ENCODE measurements at regions not wholly inside any gene's neighbourhood (a gene's known extent, or its start where the extent isn't known, plus 50 kb on each side); places are given as distances from the start of the nearest gene placed in this dataset.
"Not testable (repeated sequence)": the region's sequence is repeated elsewhere in the genome, so short reads cannot be mapped to it uniquely, and the experiment has no call there.

DNA sequence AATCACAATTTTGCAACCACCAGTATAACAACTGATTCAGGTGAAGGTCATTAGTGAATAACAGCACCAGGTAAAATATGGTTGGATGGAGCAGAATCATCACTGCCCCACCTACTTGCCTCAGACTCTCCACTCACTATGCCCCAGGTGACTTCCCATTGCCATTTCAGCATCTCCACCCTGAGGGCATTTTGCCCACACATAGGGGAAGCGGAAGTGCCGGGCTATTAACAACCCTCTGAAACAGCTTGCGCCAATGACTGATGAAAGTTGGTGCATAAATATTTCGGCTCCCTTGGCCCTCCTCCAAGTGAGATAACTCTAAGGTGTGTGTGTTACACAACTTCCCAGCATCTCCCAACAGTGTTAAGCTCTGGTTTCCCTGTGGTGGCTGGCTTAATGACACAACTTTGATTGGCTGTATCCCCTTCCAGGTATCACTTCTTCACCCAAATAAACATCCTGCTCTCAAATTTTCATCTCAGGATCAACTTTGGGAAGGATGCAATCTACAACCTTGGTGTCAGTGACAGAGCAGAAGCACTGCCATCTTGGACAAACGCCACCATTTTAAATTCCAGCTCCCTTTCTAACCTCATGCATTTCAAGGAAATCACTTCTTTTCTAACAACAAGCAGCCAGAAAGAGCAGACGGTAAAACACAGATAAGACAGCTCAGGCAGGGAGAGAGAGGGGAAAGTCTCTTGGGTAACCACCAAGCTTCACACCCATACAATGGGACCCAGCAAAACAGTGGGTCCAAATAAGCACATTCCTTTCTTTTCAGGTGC lies 73.6 kb upstream of the PPP2R5C start:
- TF ChIP-seq, protein P1, sequence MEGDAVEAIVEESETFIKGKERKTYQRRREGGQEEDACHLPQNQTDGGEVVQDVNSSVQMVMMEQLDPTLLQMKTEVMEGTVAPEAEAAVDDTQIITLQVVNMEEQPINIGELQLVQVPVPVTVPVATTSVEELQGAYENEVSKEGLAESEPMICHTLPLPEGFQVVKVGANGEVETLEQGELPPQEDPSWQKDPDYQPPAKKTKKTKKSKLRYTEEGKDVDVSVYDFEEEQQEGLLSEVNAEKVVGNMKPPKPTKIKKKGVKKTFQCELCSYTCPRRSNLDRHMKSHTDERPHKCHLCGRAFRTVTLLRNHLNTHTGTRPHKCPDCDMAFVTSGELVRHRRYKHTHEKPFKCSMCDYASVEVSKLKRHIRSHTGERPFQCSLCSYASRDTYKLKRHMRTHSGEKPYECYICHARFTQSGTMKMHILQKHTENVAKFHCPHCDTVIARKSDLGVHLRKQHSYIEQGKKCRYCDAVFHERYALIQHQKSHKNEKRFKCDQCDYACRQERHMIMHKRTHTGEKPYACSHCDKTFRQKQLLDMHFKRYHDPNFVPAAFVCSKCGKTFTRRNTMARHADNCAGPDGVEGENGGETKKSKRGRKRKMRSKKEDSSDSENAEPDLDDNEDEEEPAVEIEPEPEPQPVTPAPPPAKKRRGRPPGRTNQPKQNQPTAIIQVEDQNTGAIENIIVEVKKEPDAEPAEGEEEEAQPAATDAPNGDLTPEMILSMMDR (IDR thresholded peaks at IDR 0.05; ENCODE audit: low read length, missing control alignments), result no peak
- DNase-seq (ENCODE audit: low read depth), result no peak
- H3K4me3 ChIP-seq (replicated peaks; ENCODE audit: low read depth, low read length), result no peak overlapping the region

DNA sequence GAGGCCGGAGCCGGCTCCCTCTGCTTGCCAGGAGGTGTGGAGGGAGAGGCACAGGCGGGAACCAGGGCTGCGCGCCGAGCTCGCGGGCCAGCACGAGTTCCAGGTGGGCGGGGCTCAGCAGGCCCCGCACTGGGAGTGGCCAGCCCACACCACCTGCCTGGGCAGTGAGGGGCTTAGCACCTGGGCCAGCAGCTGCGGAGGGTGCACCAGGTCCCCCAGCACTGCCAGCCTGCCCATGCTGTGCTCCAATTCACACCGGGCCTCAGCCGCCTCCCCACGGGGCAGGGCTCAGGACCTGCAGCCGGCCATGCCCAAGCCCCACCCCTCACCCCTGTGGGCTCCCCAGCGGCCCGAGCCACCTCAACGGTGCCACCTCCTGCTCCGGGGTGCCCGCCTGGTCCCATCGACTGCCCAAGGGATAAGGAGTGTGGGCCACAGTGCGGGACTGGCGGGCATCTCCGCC lies 72.4 kb upstream of the PPP2R5C start:
- TF ChIP-seq, protein P1 (IDR thresholded peaks at IDR 0.05; ENCODE audit: low read length, missing control alignments), result no peak
- no peak for DNase-seq (ENCODE audit: low read depth)
- no peak overlapping the region for H3K4me3 ChIP-seq (replicated peaks; ENCODE audit: low read depth, low read length)

DNA sequence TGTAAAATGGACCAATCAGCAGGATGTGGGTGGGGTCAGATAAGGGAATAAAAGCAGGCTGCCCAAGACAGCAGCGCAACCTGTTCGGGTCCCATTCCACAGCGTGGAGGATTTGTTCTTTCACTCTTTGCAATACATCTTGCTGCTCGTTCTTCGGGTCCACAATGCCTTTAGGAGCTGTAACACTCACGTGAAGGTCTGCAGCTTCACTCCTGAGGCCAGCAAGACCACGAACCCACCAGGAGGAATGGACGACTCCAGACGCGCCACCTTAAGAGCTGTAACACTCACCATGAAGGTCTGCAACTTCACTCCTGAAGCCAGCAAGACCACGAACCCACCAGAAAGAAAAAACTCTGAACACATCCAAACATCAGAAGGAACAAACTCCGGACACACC lies 71.5 kb upstream of the PPP2R5C start:
- H3K4me3 ChIP-seq (replicated peaks; ENCODE audit: low read depth, low read length); DNase-seq (ENCODE audit: low read depth): not testable (repeated sequence)

DNA sequence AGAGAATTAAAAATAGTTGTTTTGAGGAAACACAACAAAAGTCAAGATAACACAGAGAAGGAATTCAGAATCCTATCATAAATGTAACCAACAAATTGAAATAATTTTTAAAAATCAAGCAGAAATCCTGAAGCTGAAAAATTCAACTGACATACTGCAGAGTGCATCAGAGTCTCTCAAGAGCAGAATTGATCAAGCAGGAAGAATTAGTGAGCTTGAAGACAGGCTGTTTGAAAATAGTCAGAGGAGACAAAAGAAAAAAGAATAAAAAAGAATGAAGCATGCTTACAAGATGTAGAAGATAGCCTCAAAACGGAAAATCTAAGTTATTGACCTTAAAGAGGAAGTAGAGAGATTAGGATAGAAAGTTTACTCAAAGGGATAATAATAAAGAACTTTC lies 65.8 kb upstream of the PPP2R5C start:
- TF ChIP-seq, protein P1 (IDR thresholded peaks at IDR 0.05; ENCODE audit: low read length, missing control alignments), result no peak
- no peak overlapping the region for H3K4me3 ChIP-seq (replicated peaks; ENCODE audit: low read depth, low read length)
- DNase-seq (ENCODE audit: low read depth), result no peak

DNA sequence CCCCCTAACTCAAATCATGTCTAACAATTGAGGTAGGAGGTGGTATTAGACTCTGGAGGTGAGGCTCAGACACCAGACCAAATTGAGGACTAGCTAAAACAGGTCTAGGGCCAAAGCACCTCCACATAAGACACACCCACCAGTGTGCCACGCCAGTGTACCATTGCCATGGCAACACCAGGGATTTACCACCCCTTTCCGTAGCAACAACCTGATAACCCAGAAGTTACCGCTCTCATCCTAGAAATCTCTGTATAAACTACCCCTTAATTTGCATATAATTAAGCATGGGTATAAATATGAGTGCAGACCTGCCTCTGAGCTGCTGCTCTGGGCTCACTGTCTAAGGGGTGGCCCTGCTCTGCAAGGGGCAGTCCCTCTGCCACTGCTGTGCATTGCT lies 57.4 kb upstream of the PPP2R5C start:
- TF ChIP-seq, protein P1 (IDR thresholded peaks at IDR 0.05; ENCODE audit: low read length, missing control alignments), result no peak
- no peak for DNase-seq (ENCODE audit: low read depth)
- no peak overlapping the region for H3K4me3 ChIP-seq (replicated peaks; ENCODE audit: low read depth, low read length)

DNA sequence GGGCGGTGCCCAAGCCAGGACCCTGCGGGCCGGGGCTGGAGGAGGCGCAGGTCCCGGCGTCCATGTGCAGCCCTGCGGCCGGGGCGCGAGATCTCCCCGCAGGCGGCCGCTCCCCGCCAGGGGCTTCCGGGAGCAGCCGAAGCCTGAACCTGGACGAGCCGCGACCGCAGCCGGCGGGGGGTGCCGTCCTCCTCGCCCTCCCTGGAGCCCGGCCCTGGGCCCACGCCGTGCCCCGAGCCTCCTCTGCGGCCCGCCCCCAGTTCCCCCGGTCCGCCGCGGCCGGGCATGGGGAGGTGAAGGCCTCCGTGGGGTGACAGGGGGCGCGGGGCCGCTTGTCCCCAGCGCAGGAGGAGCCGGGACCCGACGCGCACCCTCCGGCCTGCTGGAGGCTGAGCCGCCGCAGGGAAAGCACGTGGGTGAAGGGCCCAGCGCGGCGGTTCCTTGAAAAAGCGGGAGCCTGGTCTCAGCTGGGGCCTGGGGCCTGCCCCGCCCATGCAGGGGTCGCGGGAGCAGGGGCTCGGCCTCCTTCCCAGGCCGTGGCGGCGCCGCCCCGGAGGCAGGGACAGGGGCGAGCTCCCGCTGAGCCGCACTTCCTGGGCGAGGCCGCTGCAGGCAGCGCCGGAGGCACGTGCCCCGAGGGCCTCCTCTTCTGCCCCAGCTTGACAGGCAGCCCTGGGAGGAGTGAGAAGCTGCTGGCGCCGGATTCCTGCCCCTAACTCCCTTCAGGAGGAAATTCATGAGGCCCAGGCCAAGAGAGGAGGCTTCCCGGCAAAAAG lies 55.6 kb upstream of the PPP2R5C start:
- TF ChIP-seq, protein P1 (IDR thresholded peaks at IDR 0.05; ENCODE audit: low read length, missing control alignments), result no peak
- DNase-seq (ENCODE audit: low read depth), result peak; percentile 50
- H3K4me3 ChIP-seq (replicated peaks; ENCODE audit: low read depth, low read length), result no peak overlapping the region

DNA sequence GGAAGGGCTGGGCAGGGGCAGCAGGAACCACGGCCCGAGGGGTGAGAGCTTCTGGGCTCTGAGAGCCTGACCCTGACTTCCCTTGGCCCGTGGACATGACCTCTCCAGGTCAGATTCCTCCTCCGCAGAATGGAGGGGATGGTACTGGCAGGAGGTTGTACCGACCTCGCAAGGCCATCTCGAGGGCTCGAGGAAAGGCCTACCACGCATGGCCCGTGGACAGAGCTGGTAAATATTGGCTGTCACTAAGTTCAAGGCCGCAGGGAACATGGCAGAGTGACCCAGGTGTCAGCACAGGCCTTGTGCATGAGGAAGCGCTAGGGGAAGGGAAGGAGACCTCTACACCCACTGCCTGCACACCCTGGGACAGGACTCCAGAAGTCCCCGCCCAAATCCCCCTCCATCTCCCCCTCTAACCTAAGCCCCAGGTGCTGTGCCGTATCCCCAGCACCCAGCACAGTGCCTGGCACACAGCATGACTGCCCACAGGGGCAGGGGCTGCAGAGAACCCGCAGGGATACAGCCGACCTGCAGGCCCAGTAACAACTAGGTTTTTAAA lies 54.9 kb upstream of the PPP2R5C start:
- H3K4me3 ChIP-seq (replicated peaks; ENCODE audit: low read depth, low read length), result no peak overlapping the region
- TF ChIP-seq, protein P1 (IDR thresholded peaks at IDR 0.05; ENCODE audit: low read length, missing control alignments), result no peak
- DNase-seq (ENCODE audit: low read depth), result no peak
